ENCODE measurements at regions not wholly inside any gene's neighbourhood (a gene's known extent, or its start where the extent isn't known, plus 50 kb on each side); places are given as distances from the start of the nearest gene placed in this dataset.

GRCh38 chr22:49152939-49153770 is 674.5 kb downstream of the BRD1 start:
- no peaks in the 10 kb centered on the region for H3K4me1 ChIP-seq (replicated peaks in 1 of 2)
- intact Hi-C loops (cut with DNase I), result no loop called here
- H3K4me3 ChIP-seq, result no peak overlapping the region
- no peaks in the 10 kb centered on the region for H3K36me3 ChIP-seq (replicated peaks in 1 of 2)
- H3K27me3 ChIP-seq, result no peaks in the 10 kb centered on the region
- no peaks in the 10 kb centered on the region for H3K9me3 ChIP-seq (replicated peaks in 1 of 3)
- no peak for DNase-seq
- WGBS, 4 donors, result 54 to 89% (median 78%) methylated on average over 3 to 20 of the region's 20 CpGs
- no peak for TF ChIP-seq CTCF (IDR thresholded peaks at IDR 0.05)
- TF ChIP-seq POLR2A (IDR thresholded peaks at IDR 0.05), result no peak
- no peak overlapping the region for H3K27ac ChIP-seq

GRCh38 chr22:49152127-49152938 is 675.3 kb downstream of the BRD1 start:
- no peaks in the 10 kb centered on the region for H3K36me3 ChIP-seq (replicated peaks in 1 of 2)
- H3K4me1 ChIP-seq (replicated peaks in 1 of 2), result no peaks in the 10 kb centered on the region
- TF ChIP-seq POLR2A (IDR thresholded peaks at IDR 0.05), result no peak
- TF ChIP-seq CTCF (IDR thresholded peaks at IDR 0.05), result no peak
- no peaks in the 10 kb centered on the region for H3K27me3 ChIP-seq
- 27 to 53% (median 34%) methylated on average over 2 to 13 of the region's 13 CpGs for WGBS, 4 donors
- DNase-seq, result no peak
- H3K9me3 ChIP-seq (replicated peaks in 1 of 3), result no peaks in the 10 kb centered on the region
- no peak overlapping the region for H3K4me3 ChIP-seq
- no peak overlapping the region for H3K27ac ChIP-seq
- intact Hi-C loops (cut with DNase I), result no loop called here

GRCh38 chr22:49151256-49152126 is 676.2 kb downstream of the BRD1 start:
- Histone ChIP-seq H3K4me3 (no peak overlapping the region), H3K36me3 (replicated peaks in 1 of 2) (no peaks in the 10 kb centered on the region), H3K9me3 (replicated peaks in 1 of 3) (no peaks in the 10 kb centered on the region), H3K27me3 (no peaks in the 10 kb centered on the region), H3K4me1 (replicated peaks in 1 of 2) (no peaks in the 10 kb centered on the region), H3K27ac (no peak overlapping the region)
- DNase-seq, result peak in 1 of 7 donors; percentile 20
- no peak for TF ChIP-seq CTCF (IDR thresholded peaks at IDR 0.05)
- no peak for TF ChIP-seq POLR2A (IDR thresholded peaks at IDR 0.05)
- WGBS, 4 donors, result 57 to 72% (median 63%) methylated on average over 13 to 24 of the region's 24 CpGs
- intact Hi-C loops (cut with DNase I), result no loop called here

GRCh38 chr22:49150801-49151221 is 676.9 kb downstream of the BRD1 start:
- Histone ChIP-seq H3K27me3 (no peaks in the 10 kb centered on the region), H3K27ac (no peak overlapping the region), H3K4me3 (no peak overlapping the region), H3K9me3 (replicated peaks in 1 of 3) (no peaks in the 10 kb centered on the region), H3K36me3 (replicated peaks in 1 of 2) (no peaks in the 10 kb centered on the region), H3K4me1 (replicated peaks in 1 of 2) (no peaks in the 10 kb centered on the region)
- peak in 1 of 7 donors; percentile 9 for DNase-seq
- intact Hi-C loops (cut with DNase I), result no loop called here
- TF ChIP-seq CTCF (IDR thresholded peaks at IDR 0.05) (no peak), POLR2A (IDR thresholded peaks at IDR 0.05) (no peak)
- 53 to 69% (median 59%) methylated on average over 15 to 18 of the region's 18 CpGs for WGBS, 4 donors

Measured in adrenal gland (tissue), 9 donors.